ENCODE measurements at regions not wholly inside any gene's neighbourhood (a gene's known extent, or its start where the extent isn't known, plus 50 kb on each side); places are given as distances from the start of the nearest gene placed in this dataset.

DNA sequence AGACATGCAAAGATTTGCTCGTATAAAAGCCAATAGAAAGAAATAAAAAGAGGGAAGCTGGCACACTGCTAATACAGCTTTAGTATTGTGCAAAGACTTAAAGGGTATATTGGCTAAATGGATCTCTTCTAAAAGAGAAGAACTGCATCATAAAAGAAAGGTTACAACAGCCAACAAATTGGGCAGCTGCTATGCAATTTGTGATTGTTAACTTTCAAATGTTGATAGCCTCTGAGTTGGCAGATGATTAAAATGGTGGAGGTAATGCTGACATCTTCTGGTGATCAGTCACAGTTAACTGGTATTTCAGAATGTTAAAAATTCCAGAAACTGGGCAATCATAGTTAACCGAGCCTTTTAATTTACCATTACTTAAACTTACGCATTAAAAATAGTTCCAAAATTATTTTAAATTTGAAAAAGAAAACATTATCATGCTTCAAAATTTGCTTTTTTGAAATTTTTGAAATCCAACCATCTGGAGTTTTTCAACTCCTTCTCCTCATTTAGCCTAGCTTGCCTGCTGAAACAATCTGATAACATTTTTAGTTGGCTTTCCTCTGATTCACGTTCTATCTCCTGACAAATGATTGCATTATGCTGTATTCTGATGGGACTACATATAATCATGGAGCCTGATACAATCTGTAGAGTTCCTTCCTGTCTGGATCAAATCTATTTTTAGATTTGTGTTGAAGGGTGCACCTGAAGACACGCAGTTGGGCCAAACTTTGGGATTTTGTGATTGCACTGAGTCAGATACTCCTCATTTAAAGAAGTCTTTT, 144.0 kb upstream of the PDZRN3 start:
- TF ChIP-seq CTCF (conservative IDR thresholded peaks at IDR 0.05) = no peak
- TF ChIP-seq ZFX (IDR thresholded peaks at IDR 0.05) = no peak
- H3K27ac ChIP-seq = no peak overlapping the region

- TF ChIP-seq ZFX (IDR thresholded peaks at IDR 0.05) (no peak), CTCF (conservative IDR thresholded peaks at IDR 0.05) (no peak)
- no peak overlapping the region for H3K27ac ChIP-seq
Observed at GRCh38 chr3:73766599-73767381, 142.0 kb upstream of the PDZRN3 start.

DNA sequence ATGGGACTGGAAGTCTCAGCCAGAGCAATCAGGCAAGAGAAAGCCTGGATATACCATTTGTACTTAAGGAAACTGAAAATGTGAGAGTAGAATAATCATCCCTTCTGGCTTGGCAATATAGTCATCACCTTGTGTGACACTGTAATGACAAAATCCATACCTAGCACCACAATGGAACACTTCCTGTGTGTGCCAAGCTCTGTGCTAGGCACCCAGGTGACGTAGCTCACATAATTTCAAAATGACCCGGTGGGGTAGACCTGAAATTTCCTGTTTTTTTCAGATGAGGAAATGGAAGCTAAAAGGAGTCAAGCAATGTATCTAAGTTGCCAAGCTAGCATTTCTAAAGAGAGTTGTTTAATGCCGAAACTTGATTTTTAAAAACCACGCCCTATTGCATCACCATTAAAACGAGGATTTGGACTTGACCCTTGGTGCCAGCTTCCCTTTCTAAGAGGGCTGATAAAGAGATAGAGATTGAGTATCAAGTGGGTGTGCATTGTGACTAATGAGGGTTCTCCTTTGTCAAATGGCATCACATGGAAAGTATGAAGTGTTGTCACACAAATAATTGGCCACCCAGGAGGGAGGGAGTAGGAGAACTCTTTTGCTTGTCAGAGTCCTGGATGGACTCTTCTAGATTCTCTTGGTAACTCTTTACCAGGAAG, 141.3 kb upstream of the PDZRN3 start:
- no peak overlapping the region for H3K27ac ChIP-seq
- no peak for TF ChIP-seq CTCF (conservative IDR thresholded peaks at IDR 0.05)
- TF ChIP-seq ZFX (IDR thresholded peaks at IDR 0.05) = no peak

DNA sequence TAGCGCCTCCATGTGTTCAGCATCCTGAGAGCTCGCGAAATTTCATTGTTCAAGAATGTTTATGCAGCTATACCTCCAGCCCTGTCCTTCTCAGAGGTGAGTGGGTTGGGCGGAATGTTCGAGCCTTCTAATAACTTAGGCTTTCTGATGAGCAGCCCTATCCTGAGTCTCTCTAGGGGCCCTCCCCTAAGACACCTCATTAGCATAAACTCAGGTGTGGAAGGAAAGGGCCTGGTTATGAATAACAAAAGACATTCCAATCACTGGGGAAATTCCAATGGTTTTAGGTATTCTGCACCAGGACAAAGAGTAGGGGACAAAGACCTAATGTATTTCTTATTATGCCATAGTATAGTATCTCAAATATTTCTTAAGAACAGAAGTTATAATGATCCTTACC, 138.1 kb upstream of the PDZRN3 start:
- no peak for TF ChIP-seq CTCF (conservative IDR thresholded peaks at IDR 0.05)
- TF ChIP-seq ZFX (IDR thresholded peaks at IDR 0.05) = no peak
- H3K27ac ChIP-seq = no peak overlapping the region

- TF ChIP-seq CTCF (conservative IDR thresholded peaks at IDR 0.05) = no peak
- no peak for TF ChIP-seq ZFX (IDR thresholded peaks at IDR 0.05)
- H3K27ac ChIP-seq = no peak overlapping the region
Observed at GRCh38 chr3:73759297-73759711, 134.6 kb upstream of the PDZRN3 start.

DNA sequence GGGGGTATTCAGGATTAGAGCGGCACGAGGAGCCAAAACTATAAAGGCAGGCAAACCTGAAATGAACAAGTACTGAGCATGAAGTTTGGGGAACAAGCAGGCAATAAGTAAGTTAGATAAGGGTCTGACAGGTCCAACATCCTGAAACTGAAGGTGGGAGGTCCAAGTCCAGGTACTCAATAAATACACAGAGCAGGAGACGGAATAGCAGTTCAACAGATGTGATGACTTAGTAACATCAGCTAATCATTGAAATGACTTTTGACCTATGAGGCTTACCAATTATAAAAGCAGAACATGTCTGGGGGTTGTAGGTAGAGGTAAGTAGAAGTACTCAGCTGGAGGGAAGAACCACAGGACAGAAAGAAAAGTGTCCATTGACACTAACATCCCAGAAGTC, 132.8 kb upstream of the PDZRN3 start:
- H3K27ac ChIP-seq = no peak overlapping the region
- TF ChIP-seq ZFX (IDR thresholded peaks at IDR 0.05) (no peak), CTCF (conservative IDR thresholded peaks at IDR 0.05) (no peak)

DNA sequence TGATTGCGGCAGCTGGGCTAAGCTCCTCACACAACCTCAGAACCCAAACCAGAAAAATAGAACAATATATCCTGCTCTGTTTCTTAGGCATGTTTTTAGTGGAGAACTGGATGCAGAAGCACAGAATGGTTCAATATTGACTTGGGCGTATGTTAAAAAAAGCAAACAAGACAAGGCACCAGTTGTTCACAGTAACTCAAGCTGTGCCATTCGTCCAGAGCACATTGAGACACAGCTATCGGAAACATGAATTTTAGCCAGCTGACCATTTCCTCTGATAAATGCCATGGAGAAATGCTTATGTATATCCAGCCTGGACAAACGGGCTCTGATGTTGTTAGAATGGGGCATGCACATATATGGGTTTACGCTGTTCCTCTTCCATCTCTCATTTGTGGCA, 129.2 kb upstream of the PDZRN3 start:
- TF ChIP-seq ZFX (IDR thresholded peaks at IDR 0.05) = no peak
- no peak for TF ChIP-seq CTCF (conservative IDR thresholded peaks at IDR 0.05)
- H3K27ac ChIP-seq = no peak overlapping the region; the same call in 1 of the 2 replicates

Measured in C4-2B (cell line).